ENCODE measurements at regions not wholly inside any gene's neighbourhood (a gene's known extent, or its start where the extent isn't known, plus 50 kb on each side); places are given as distances from the start of the nearest gene placed in this dataset.

DNA sequence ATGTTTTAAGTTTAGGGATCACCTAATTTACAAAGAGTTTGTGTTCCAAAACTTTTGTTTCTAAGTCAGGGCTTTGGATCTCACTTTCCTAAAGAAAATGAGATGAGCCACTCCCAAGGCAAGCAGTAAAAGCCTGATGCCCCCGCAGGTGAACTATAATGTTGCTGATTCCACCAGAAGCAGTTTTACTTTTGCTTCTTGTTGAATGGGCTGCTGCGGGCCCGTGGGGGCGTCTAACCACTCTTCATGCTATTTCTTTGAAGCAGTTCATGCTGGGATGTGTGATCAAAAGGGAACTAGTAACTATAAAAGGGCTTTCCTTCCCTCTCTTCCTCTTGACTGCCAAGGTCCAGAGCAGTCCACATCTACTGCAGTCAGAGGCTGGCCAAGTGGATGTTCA lies 118.7 kb upstream of the NEBL start:
- no peak overlapping the region for H3K27ac ChIP-seq (ENCODE audit: control insufficient read depth, insufficient read depth, low read length)
- FAIRE-seq (no peak), DNase-seq (ENCODE audit: low read depth, low spot score) (no peak)
- no peaks in the 10 kb centered on the region for H3K79me2 ChIP-seq (ENCODE audit: control insufficient read depth, insufficient read depth, low read length)
- dilution Hi-C loops (cut with MboI; ENCODE audit: extremely low pct_ligation_motif_present, low sequenced_read_pairs) = no loop called here
- no peaks in the 10 kb centered on the region for H3K9me1 ChIP-seq (ENCODE audit: control insufficient read depth, extremely low read depth, insufficient read depth, low read length)
- TF ChIP-seq EZH2 (IDR thresholded peaks at IDR 0.05; ENCODE audit: low read length) (no peak), CTCF (optimal IDR thresholded peaks at IDR 0.05 in 1 of 3, IDR thresholded peaks at IDR 0.05 in 1 of 3, conservative IDR thresholded peaks at IDR 0.05 in 1 of 3; ENCODE audit: extremely low read depth in 1 of 3, insufficient read depth in 2 of 3, low read length in 3 of 3) (no peak)
- H3K9me3 ChIP-seq (ENCODE audit: control insufficient read depth, low read depth, low read length) = no peaks in the 10 kb centered on the region
- no peak overlapping the region for H3K4me2 ChIP-seq (ENCODE audit: control insufficient read depth, extremely low read depth, insufficient read depth, low read depth, low read length)
- H3K4me3 ChIP-seq (ENCODE audit: control insufficient read depth in 2 of 3, extremely low read depth in 1 of 3, insufficient read depth in 2 of 3, low read depth in 1 of 3, low read length in 3 of 3) = no peak overlapping the region
- no peaks in the 10 kb centered on the region for H4K20me1 ChIP-seq (ENCODE audit: control insufficient read depth, extremely low read depth, insufficient read depth, low read length)
- no peak overlapping the region for H3K9ac ChIP-seq (ENCODE audit: control insufficient read depth, extremely low read depth, insufficient read depth, low read length)
- no peaks in the 10 kb centered on the region for H3K36me3 ChIP-seq (ENCODE audit: control insufficient read depth in 2 of 2, extremely low read depth in 1 of 2, insufficient read depth in 2 of 2, low read length in 2 of 2)
- H2AFZ ChIP-seq (ENCODE audit: control insufficient read depth, low read length) = no peak overlapping the region
- no peaks in the 10 kb centered on the region for H3K4me1 ChIP-seq (ENCODE audit: control insufficient read depth, extremely low read depth, insufficient read depth, low read length)
- H3K27me3 ChIP-seq (ENCODE audit: control insufficient read depth, extremely low read depth, insufficient read depth, low read length) = no peaks in the 10 kb centered on the region

DNA sequence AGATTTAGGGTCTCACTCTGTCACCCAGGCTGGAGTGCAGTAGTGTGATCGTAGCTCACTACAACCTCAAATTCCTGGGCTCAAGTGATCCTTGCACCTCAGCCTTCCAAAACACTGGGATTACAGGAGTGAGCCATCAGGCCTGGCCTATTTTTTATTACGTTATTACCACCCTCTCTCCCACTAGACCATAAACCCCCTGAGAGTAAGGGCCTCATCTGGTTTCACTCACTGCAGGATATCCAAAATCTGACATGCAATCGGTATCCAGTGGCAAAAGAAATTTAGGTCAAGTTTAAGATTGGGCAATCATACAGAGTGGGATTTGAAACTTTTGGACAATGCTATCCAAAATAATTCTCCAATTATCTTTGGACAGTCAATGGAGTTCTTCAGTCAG lies 117.0 kb upstream of the NEBL start:
- TF ChIP-seq EZH2 (IDR thresholded peaks at IDR 0.05; ENCODE audit: low read length) = no peak
- no peak for TF ChIP-seq CTCF (optimal IDR thresholded peaks at IDR 0.05 in 1 of 3, IDR thresholded peaks at IDR 0.05 in 1 of 3, conservative IDR thresholded peaks at IDR 0.05 in 1 of 3; ENCODE audit: extremely low read depth in 1 of 3, insufficient read depth in 2 of 3, low read length in 3 of 3)
- no peak overlapping the region for H3K4me3 ChIP-seq (ENCODE audit: control insufficient read depth in 2 of 3, extremely low read depth in 1 of 3, insufficient read depth in 2 of 3, low read depth in 1 of 3, low read length in 3 of 3)
- no peaks in the 10 kb centered on the region for H3K9me3 ChIP-seq (ENCODE audit: control insufficient read depth, low read depth, low read length)
- H2AFZ ChIP-seq (ENCODE audit: control insufficient read depth, low read length) = no peak overlapping the region
- no peaks in the 10 kb centered on the region for H3K79me2 ChIP-seq (ENCODE audit: control insufficient read depth, insufficient read depth, low read length)
- H3K4me2 ChIP-seq (ENCODE audit: control insufficient read depth, extremely low read depth, insufficient read depth, low read depth, low read length) = no peak overlapping the region
- H3K9ac ChIP-seq (ENCODE audit: control insufficient read depth, extremely low read depth, insufficient read depth, low read length) = no peak overlapping the region
- H4K20me1 ChIP-seq (ENCODE audit: control insufficient read depth, extremely low read depth, insufficient read depth, low read length) = no peaks in the 10 kb centered on the region
- no peaks in the 10 kb centered on the region for H3K36me3 ChIP-seq (ENCODE audit: control insufficient read depth in 2 of 2, extremely low read depth in 1 of 2, insufficient read depth in 2 of 2, low read length in 2 of 2)
- no peaks in the 10 kb centered on the region for H3K9me1 ChIP-seq (ENCODE audit: control insufficient read depth, extremely low read depth, insufficient read depth, low read length)
- FAIRE-seq (no peak), DNase-seq (ENCODE audit: low read depth, low spot score) (no peak)
- no peaks in the 10 kb centered on the region for H3K27me3 ChIP-seq (ENCODE audit: control insufficient read depth, extremely low read depth, insufficient read depth, low read length)
- H3K27ac ChIP-seq (ENCODE audit: control insufficient read depth, insufficient read depth, low read length) = no peak overlapping the region
- dilution Hi-C loops (cut with MboI; ENCODE audit: extremely low pct_ligation_motif_present, low sequenced_read_pairs) = no loop called here
- H3K4me1 ChIP-seq (ENCODE audit: control insufficient read depth, extremely low read depth, insufficient read depth, low read length) = no peaks in the 10 kb centered on the region

Data from keratinocyte (primary cell).